MCF 10A (cell line): ENCODE measurements at regions not wholly inside any gene's neighbourhood (a gene's known extent, or its start where the extent isn't known, plus 50 kb on each side); places are given as distances from the start of the nearest gene placed in this dataset. TPM values are rescaled to one million over a fixed set of nuclear protein-coding genes. Genes with fewer than 3 reads are reported as not detected.
"Not testable (repeated sequence)": the region's sequence is repeated elsewhere in the genome, so short reads cannot be mapped to it uniquely, and the experiment has no call there.

Experiments used
- BruUV-seq: library from RNA; stranded (reverse); fragments of 400-500 nt; replicated peaks from 2 replicates; lab custom pipeline; 2021; lab: Mats Ljungman, UMichigan
- CTCF ChIA-PET: fragments of 300-600 bp; sonication (Branson Sonifier 250); formaldehyde crosslinking; extraction: SDS; loops from one replicate; lab custom pipeline; 2021; ENCODE audit warnings: antibody characterized with exemption, inconsistent platforms; lab: Yijun Ruan, JAX
- POLR2A ChIA-PET: fragments of 300-600, 350-650 bp; sonication (Branson Sonifier 250); formaldehyde crosslinking; extraction: SDS; loops from one replicate; lab custom pipeline; 2020; ENCODE audit warnings: antibody characterized with exemption, inconsistent platforms; lab: Yijun Ruan, JAX
- DNase-seq: peaks from one replicate; pipeline ENCODE4 v3.0.0-alpha.2; 2018; ENCODE audit not compliant: unreplicated experiment
- H3K27ac Mint-ChIP-seq: one replicate; pipeline ENCODE4 v1.8.0; 2022; ENCODE audit warnings: mild to moderate bottlenecking, low read depth, mixed read lengths; ENCODE audit not compliant: unreplicated experiment
- H3K27me3 Mint-ChIP-seq: one replicate; pipeline ENCODE4 v1.8.0; 2022; ENCODE audit warnings: mixed read lengths; ENCODE audit not compliant: insufficient read depth, unreplicated experiment
- H3K36me3 Mint-ChIP-seq: one replicate; pipeline ENCODE4 v1.8.0; 2022; ENCODE audit warnings: mild to moderate bottlenecking, moderate library complexity, mixed read lengths; ENCODE audit not compliant: insufficient read depth, unreplicated experiment
- H3K4me1 Mint-ChIP-seq: one replicate; pipeline ENCODE4 v1.8.0; 2022; ENCODE audit warnings: mixed read lengths; ENCODE audit not compliant: insufficient read depth, unreplicated experiment
- H3K4me3 Mint-ChIP-seq: one replicate; pipeline ENCODE4 v1.8.0; 2022; ENCODE audit warnings: mild to moderate bottlenecking, moderate library complexity, mixed read lengths; ENCODE audit not compliant: unreplicated experiment
- H3K9me3 Mint-ChIP-seq: one replicate; pipeline ENCODE4 v1.8.0; 2022; ENCODE audit warnings: mixed read lengths; ENCODE audit not compliant: unreplicated experiment
- intact Hi-C: fragments of 100-400 bp; cut with micrococcal nuclease; formaldehyde crosslinking; loops from 2 replicates; pipeline ENCODE4 v1.14.1; 2022
- microRNA-seq: library from miRNA; unstranded; fragments of <30 nt; microRNA quantifications from one replicate; pipeline ENCODE4 v1.2.0, GENCODE V29; 2022

- POLR2A ChIA-PET, intact Hi-C loops, BruUV-seq, H3K4me3 Mint-ChIP-seq, H3K27me3 Mint-ChIP-seq, H3K9me3 Mint-ChIP-seq, CTCF ChIA-PET, DNase-seq, H3K36me3 Mint-ChIP-seq, H3K4me1 Mint-ChIP-seq, H3K27ac Mint-ChIP-seq: not testable (repeated sequence)
Observed at GRCh38 chr7:63627590-63628485, 370.8 kb upstream of the ZNF722 start.

GRCh38 chr7:63629024-63629423, 369.6 kb upstream of the ZNF722 start:
- H3K4me1 Mint-ChIP-seq, POLR2A ChIA-PET, H3K36me3 Mint-ChIP-seq, intact Hi-C loops, H3K4me3 Mint-ChIP-seq, DNase-seq, CTCF ChIA-PET, H3K27ac Mint-ChIP-seq, BruUV-seq, H3K27me3 Mint-ChIP-seq, H3K9me3 Mint-ChIP-seq: not testable (repeated sequence)

DNA sequence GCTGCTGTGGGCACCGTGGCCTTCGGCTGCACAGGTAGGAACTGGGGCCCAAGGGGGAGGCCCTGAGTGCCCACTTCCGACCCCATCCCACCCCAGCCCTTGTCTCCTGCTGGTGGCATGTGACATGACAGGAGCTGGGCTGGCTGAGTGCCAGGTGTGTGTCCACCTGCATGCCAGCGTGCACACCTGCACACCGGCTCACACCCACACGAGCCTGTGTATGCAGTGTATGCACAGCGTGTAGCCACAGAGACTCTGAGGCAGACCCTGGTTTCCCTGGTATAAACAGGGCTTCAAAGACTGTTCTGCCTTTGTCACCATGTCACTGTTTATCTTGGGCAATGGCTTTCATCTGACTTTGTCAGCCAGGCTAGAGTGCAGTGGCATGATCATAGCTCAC, 362.1 kb upstream of the ZNF722 start:
- H3K4me1 Mint-ChIP-seq, intact Hi-C loops, H3K27me3 Mint-ChIP-seq, H3K4me3 Mint-ChIP-seq, H3K36me3 Mint-ChIP-seq, DNase-seq, POLR2A ChIA-PET, H3K9me3 Mint-ChIP-seq, BruUV-seq, H3K27ac Mint-ChIP-seq, CTCF ChIA-PET: not testable (repeated sequence)

DNA sequence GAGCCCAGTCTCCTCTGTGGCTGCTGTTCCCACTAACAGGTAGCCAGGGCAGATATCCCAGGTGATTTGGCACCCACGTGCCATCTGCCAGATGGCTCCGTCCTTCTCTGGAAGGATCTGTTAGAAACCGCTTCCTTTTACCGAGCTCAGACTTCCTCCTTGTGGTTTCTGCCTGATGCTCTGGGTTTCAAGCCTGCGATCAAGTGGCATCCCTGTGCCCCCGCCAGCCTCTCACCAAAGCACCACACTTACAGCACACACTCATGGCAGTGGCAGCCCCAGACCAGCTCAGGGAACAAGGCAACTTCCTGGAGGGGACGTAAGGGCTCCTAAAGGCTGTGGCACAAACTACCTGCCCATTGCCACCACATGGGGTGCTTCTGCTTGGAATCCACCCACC, 333.1 kb upstream of the ZNF722 start:
- H3K27ac Mint-ChIP-seq, H3K4me1 Mint-ChIP-seq, BruUV-seq, H3K4me3 Mint-ChIP-seq, DNase-seq, POLR2A ChIA-PET, H3K36me3 Mint-ChIP-seq, CTCF ChIA-PET, H3K9me3 Mint-ChIP-seq, H3K27me3 Mint-ChIP-seq, intact Hi-C loops: not testable (repeated sequence)

GRCh38 chr7:63691408-63691807, 307.2 kb upstream of the ZNF722 start:
- DNase-seq, BruUV-seq, H3K9me3 Mint-ChIP-seq, H3K36me3 Mint-ChIP-seq, H3K4me3 Mint-ChIP-seq, POLR2A ChIA-PET, CTCF ChIA-PET, intact Hi-C loops, H3K27ac Mint-ChIP-seq, H3K27me3 Mint-ChIP-seq, H3K4me1 Mint-ChIP-seq: not testable (repeated sequence)

GRCh38 chr7:63694296-63694695, 304.4 kb upstream of the ZNF722 start:
- H3K4me3 Mint-ChIP-seq, H3K9me3 Mint-ChIP-seq, H3K36me3 Mint-ChIP-seq, POLR2A ChIA-PET, CTCF ChIA-PET, intact Hi-C loops, BruUV-seq, H3K27me3 Mint-ChIP-seq, H3K27ac Mint-ChIP-seq, H3K4me1 Mint-ChIP-seq, DNase-seq: not testable (repeated sequence)

Small RNA genes in the stretch of these regions (microRNA-seq; reads per million reads assigned to microRNA genes)
- gene MIR4283-2: not detected
